NCI-H460 (cell line): ENCODE measurements at regions not wholly inside any gene's neighbourhood (a gene's known extent, or its start where the extent isn't known, plus 50 kb on each side); places are given as distances from the start of the nearest gene placed in this dataset.
"Not testable (repeated sequence)": the region's sequence is repeated elsewhere in the genome, so short reads cannot be mapped to it uniquely, and the experiment has no call there.

ENCODE experiments used
- DNase-seq: peaks from one replicate; pipeline ENCODE4 v3.0.0-alpha.2; 2016; ENCODE audit warnings: low read depth; ENCODE audit errors: extremely low read depth

DNA sequence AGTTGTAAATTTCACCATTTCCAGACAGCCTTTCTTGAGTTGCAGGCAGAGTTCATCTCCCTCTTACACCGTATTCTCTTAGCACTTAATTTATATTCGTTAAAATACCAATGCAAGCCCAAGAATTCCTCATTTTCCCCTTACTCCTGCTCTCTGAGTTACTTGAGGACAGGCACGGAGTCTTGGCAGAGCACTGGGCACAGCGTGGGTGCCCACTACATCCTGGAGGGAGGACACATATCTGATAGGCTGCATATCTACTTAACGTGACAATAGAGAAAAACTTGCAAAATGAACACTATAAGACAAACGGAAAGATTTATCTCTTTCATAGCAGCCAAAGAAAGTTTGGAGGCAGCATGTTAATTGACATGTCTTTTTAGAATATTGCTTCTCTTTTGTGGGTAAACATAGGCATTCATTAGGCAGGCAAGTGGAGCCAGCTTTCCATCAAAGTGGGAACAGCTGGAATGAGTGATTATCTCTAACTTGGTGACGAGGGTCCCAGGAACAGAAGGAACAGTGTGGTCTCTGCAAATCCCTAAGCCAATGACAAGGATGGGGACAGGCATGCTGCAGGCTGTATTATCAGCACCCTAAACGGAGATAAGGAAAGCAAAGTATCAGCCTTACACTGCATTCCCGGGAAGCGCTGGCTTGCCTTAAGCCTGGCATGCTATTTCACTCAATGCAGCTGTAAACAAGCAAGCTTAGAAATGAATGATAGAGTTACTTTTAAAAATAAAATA lies 116.5 kb downstream of the RTP4 start:
- DNase-seq, result no peak

GRCh38 chr3:187481426-187481825 lies 113.2 kb downstream of the RTP4 start:
- DNase-seq, result no peak

DNA sequence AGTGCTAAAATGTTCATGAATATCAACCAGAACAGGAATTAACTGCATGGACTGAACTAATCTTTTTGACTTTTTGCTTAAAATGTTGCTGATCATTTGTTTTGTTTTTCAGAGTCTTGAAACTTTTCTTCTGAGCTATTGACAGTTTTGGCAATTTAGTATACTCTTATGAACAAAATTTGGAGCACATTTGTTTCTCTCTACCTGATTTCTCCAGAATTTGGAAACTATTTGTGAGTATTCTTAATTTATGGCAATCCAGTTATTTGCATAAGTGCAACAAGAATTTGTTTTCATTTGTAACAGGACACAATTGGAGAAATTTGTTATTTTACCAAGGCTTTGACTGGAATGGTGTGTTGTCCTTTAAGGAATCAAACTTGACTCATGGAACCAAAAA lies 107.4 kb downstream of the RTP4 start:
- not testable (repeated sequence) for DNase-seq

- no peak for DNase-seq
These were observed 105.7 kb downstream of the RTP4 start for GRCh38 chr3:187473778-187474406.

DNA sequence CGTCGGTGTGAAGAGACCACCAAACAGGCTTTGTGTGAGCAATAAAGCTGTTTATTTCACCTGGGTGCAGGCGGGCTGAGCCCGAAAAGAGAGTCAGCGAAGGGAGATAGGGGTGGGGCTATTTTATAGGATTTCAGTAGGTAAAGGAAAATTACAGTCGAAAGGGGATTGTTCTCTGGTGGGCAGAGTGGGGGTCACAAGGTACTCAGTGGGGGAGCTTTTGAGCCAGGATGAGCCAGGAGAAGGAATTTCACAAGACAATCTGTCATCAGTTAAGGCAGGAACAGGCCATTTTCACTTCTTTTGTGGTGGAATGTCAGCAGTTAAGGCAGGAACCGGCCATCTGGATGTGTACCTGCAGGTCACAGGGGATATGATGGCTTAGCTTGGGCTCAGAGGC lies 98.1 kb downstream of the RTP4 start:
- DNase-seq, result not testable (repeated sequence)

DNA sequence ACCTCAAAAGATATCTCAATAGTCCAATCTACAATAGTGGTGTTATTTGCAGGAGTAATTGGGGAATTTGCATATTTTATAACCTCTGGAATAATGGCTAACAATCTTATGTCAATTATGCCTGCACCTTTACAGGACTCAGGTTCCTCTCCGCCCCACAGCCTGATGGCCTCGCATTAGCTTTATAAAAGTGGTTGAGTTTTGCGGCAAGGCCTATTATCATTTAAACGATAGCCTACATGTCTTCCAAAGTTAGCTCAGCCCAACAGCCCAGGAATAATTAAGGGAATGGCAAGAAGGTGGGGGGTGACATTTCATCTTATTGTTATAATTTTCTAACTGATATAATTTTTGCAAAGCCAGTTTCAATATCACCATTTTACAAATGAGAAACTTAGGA lies 97.3 kb downstream of the RTP4 start:
- DNase-seq, result no peak

- no peak for DNase-seq
These were observed 96.5 kb downstream of the RTP4 start for GRCh38 chr3:187464682-187465081.

DNA sequence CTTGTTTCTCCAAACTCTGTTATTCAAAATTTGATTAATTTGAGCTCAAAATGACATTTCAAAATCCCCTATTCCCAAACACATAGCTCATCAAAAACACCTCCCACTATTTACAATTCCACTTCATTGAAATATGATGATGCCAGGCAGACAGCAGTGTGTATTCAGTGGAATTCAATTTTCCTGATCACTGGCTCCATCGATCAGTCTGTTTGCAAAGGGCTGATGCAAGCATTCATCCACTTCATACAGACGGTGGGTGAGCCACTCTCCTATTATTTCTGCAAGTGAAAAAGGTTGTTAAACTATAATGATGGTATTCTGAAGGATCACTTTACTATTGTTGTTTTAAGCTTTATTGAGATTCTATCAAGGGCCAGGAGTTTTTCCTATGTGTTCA lies 90.7 kb downstream of the RTP4 start:
- no peak for DNase-seq

DNA sequence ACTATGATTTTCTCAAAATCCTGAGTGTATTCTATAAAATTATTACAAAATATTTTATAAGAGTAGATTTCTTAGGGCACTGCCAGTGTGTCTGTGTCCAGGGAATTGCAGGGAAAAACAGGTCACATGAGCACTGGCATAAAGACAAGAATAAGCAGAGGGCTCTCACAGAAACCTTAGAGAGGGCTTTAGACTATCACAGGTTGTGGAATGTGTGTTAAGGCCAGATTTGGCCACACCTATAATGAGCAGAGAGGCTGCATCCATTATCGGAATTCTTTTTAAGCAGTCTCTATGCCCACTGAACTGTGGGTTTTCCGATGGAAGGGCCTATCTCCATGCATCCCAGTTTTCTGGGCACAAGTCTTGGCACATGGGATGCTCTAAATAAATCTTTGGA lies 90.2 kb downstream of the RTP4 start:
- DNase-seq, result no peak

GRCh38 chr3:187456250-187456649 lies 88.1 kb downstream of the RTP4 start:
- no peak for DNase-seq

DNA sequence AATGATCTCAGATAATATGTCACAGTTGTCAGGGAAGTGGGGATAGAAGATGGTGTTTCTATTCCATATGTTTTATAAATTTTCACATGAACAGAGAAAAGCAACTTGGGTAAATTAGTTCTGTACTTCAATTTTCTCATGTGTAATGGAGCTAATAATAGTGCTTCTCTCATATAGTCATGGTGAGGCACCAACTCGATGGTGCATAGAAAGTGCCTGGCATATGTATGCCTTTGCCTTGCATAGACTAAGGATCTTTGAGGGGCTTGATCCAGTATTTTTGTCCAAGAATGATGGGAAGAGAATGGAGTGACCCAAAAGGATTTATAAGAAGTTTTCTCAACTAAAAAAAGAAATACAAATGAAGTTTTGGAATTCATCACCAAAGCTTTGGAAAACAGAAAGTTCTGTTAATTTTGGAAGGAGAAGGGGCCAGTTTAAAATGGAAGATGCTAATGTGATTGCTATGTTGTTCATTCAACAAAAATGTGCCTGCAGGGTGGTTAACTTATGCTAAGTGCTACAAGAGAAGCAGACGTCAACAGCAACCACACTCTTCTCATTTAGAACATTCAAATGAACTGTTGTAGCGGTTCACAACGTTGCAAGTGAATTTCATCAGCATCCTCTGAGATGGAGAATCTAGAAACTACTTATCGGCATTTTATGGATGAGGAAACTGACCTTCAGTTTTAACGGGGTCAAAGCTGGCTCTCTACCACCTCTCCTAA lies 86.1 kb downstream of the RTP4 start:
- peak; percentile 2 for DNase-seq

DNA sequence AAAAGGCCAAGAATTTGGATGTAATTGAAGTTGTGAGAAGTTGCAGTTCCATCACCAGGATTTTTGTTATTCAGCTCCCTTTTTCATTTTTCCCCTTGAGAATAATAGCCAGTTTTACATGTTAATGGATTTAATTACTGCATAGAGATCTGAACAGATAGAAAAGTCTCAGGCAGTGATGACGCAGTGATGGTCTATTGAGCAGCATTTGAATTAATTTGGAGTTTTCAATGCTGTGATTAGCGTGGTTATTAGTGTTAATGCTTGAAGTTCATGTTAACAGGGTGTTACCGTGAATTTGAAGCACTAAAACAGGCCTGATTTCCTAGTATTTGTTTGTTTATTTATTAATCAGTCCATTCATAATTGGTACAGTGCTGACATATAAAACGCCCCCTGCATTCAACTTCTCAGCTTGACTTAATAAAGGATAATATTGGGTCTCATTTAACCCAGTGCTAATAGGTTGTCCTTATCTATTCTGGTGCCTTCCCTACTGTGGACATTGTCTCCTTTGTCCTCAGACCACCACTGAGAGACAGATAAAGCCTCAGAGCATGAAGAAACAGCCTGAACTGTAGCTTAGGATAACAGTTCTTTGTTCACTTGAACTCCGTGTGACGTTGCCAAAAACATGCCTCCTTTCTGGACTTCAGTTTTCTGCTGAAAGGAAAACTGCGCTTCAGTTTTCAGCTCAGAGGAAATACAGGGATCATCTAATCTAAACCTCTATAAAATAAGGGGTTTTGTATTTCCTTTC lies 82.4 kb downstream of the RTP4 start:
- no peak for DNase-seq

DNA sequence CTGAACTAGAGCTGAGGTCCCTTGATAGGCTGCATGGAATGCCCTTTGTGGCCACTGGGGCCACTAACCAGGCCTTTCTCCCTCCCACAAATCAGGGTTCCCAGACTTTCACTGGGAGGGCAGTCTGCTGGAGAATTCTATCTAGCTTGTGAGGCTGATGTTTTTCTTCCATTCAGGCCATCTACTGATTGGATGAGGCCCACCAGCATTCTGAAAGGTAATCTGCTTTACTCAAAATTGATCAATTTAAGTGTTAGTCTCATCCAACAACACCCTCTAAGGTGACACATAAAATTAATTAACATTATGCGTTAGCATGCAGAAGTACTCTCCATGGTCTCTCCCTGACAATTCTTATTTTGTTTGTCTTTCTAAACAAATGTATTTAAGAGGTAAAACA lies 80.5 kb downstream of the RTP4 start:
- no peak for DNase-seq

DNA sequence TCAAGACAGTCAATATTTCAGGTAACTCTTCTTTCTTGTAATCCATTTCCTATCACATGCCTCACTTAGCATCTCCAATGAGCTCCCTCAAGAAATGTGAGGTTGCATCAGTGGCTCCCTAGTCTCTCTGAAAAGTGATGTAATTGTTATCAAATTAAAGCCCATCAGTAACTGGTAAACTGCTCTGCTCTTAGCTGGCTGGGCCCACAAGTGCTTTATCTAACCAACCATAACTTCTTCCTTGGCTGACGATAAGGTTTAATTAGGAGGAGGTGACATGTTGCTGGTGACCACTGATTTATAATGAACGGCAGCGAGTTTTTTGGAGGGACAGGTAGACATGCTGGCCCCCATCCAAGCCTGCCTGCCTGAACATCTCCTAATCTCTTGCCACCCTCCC lies 79.6 kb downstream of the RTP4 start:
- DNase-seq, result no peak

- DNase-seq, result no peak
These were observed 77.2 kb downstream of the RTP4 start for GRCh38 chr3:187445356-187445755.

GRCh38 chr3:187434524-187434923 lies 66.3 kb downstream of the RTP4 start:
- no peak for DNase-seq

GRCh38 chr3:187430576-187430975 lies 62.4 kb downstream of the RTP4 start:
- DNase-seq, result no peak
